ENCODE measurements at regions not wholly inside any gene's neighbourhood (a gene's known extent, or its start where the extent isn't known, plus 50 kb on each side); places are given as distances from the start of the nearest gene placed in this dataset.

DNA sequence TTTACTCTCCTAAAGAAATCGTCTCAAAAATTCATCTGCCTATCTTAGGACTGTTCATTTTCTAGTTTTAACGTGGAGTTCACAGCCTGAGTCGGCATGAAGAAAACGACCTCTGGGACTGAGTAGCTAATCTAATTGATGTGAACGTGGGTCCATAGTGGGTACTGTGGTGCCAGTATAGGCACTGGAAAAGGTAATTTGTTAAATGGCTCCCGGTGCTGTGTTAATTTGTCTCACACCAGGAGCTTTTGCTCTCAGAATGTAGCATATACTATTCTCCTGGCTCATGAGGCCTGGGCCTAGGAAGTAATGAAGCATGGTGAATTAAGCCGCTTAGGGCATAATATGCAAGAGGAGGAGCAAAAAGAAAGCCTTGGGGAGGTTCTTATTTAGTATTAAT lies 414.4 kb upstream of the NXPH2 start:
- H3K4me3 ChIP-seq (ENCODE audit: low read depth, low read length), result no peak overlapping the region
- TF ChIP-seq, protein P1, sequence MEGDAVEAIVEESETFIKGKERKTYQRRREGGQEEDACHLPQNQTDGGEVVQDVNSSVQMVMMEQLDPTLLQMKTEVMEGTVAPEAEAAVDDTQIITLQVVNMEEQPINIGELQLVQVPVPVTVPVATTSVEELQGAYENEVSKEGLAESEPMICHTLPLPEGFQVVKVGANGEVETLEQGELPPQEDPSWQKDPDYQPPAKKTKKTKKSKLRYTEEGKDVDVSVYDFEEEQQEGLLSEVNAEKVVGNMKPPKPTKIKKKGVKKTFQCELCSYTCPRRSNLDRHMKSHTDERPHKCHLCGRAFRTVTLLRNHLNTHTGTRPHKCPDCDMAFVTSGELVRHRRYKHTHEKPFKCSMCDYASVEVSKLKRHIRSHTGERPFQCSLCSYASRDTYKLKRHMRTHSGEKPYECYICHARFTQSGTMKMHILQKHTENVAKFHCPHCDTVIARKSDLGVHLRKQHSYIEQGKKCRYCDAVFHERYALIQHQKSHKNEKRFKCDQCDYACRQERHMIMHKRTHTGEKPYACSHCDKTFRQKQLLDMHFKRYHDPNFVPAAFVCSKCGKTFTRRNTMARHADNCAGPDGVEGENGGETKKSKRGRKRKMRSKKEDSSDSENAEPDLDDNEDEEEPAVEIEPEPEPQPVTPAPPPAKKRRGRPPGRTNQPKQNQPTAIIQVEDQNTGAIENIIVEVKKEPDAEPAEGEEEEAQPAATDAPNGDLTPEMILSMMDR (IDR thresholded peaks at IDR 0.05; ENCODE audit: insufficient read depth, low read depth, low read length, missing control alignments), result no peak
- DNase-seq (ENCODE audit: low read depth), result no peak

GRCh38 chr2:139177041-139177440 lies 396.9 kb upstream of the NXPH2 start:
- no peak for DNase-seq (ENCODE audit: low read depth)
- no peak overlapping the region for H3K4me3 ChIP-seq (ENCODE audit: low read depth, low read length)

DNA sequence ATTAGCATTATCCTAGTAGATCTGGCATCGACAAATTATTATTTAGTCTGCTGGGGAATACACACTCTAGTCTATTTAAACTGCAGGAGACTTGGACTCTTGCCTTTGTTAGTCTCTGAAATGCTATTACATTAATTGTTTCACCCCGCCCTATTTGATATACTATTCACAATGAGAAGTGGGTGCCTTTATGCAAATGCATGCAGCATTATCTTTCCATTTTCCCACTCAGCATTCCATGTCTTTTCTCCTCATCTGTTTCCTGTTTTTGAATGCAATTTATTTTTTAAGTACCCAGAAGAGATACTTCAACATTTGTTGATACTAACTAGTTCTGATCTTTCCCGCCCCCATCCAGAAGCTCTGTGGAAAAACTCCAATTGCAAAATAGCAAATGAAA lies 395.3 kb upstream of the NXPH2 start:
- no peak overlapping the region for H3K4me3 ChIP-seq (ENCODE audit: low read depth, low read length)
- TF ChIP-seq, protein P1 (IDR thresholded peaks at IDR 0.05; ENCODE audit: insufficient read depth, low read depth, low read length, missing control alignments), result no peak
- no peak for DNase-seq (ENCODE audit: low read depth)

More at GRCh38 chr2:139177041-139177440, 396.9 kb upstream of the NXPH2 start:
- TF ChIP-seq, protein P1 (IDR thresholded peaks at IDR 0.05; ENCODE audit: insufficient read depth, low read depth, low read length, missing control alignments), result no peak

GRCh38 chr2:139170406-139170805 lies 390.2 kb upstream of the NXPH2 start:
- TF ChIP-seq, protein P1 (IDR thresholded peaks at IDR 0.05; ENCODE audit: insufficient read depth, low read depth, low read length, missing control alignments), result no peak
- no peak for DNase-seq (ENCODE audit: low read depth)
- no peak overlapping the region for H3K4me3 ChIP-seq (ENCODE audit: low read depth, low read length)

DNA sequence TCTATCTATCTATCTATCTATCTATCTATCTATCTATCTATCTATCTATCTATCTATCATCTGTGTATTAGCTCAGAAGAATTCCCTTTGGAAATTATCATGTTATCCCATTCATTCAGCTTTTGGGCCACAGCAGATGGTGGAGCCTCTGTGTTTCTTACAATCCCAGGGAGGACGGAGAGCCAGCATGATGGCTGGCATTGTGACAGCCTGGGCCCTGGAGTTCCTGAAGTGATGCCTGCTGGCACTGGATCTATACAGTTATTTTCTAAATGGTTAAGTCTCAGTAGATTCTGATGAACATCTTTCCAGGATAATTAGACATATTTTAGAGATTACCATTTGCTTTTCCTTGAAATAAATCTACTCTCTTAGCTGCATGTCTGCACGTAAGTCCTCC lies 385.4 kb upstream of the NXPH2 start:
- H3K4me3 ChIP-seq (ENCODE audit: low read depth, low read length), result no peak overlapping the region
- DNase-seq (ENCODE audit: low read depth), result no peak
- TF ChIP-seq, protein P1 (IDR thresholded peaks at IDR 0.05; ENCODE audit: insufficient read depth, low read depth, low read length, missing control alignments), result no peak

DNA sequence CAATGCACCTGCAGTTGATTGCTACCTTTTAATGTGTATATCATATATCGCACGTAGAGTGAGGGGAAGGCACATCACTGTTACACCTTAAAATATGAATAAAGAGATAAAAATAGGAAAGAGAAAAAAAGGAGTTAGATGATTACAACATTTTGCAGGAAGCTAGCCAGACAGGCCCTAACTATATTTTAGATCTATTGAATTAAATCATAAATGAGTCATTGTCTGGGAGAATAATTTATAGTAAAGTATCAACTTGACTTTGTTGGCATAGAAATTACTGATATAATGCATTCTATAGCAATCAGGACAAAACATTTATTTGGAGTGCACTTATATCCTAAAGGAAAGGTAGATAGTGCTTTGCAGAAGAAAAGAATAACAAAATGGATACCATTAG lies 384.9 kb upstream of the NXPH2 start:
- no peak overlapping the region for H3K4me3 ChIP-seq (ENCODE audit: low read depth, low read length)
- TF ChIP-seq, protein P1 (IDR thresholded peaks at IDR 0.05; ENCODE audit: insufficient read depth, low read depth, low read length, missing control alignments), result no peak
- no peak for DNase-seq (ENCODE audit: low read depth)

DNA sequence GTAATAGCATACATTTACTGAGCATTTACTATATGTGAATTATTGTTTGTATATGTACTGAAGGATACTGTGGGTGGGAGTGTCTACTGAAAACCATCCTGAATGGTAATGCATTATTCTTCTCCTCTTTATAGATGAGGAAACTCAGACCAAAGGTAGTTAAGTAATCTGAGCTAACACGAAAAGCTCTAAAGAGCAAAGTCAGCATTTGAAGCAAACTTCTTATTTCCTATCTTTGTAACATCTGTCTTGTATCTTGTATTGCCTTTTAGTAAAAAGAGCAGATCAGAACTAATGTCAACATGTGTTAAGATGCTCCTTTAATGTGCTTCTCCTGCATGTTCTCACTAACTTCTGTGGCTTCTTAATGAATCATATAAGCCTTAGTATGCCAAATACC lies 382.8 kb upstream of the NXPH2 start:
- TF ChIP-seq, protein P1 (IDR thresholded peaks at IDR 0.05; ENCODE audit: insufficient read depth, low read depth, low read length, missing control alignments), result no peak
- H3K4me3 ChIP-seq (ENCODE audit: low read depth, low read length), result no peak overlapping the region
- DNase-seq (ENCODE audit: low read depth), result no peak

Data from GM12865 (cell line).